ENCODE measurements at regions not wholly inside any gene's neighbourhood (a gene's known extent, or its start where the extent isn't known, plus 50 kb on each side); places are given as distances from the start of the nearest gene placed in this dataset.
"Not testable (repeated sequence)": the region's sequence is repeated elsewhere in the genome, so short reads cannot be mapped to it uniquely, and the experiment has no call there.

GRCh38 chr6:112401083-112401482, 54.0 kb downstream of the RFPL4B start:
- Histone ChIP-seq H3K36me3 (ENCODE audit: control insufficient read depth in 2 of 2, insufficient read depth in 2 of 2, low read length in 1 of 2) (no peaks in the 10 kb centered on the region), H3K27me3 (ENCODE audit: control insufficient read depth in 2 of 2, insufficient read depth in 1 of 2, low read length in 1 of 2) (no peaks in the 10 kb centered on the region), H3K27ac (ENCODE audit: low read depth in 1 of 2, low read length in 1 of 2) (no peak overlapping the region), H3K4me1 (ENCODE audit: control insufficient read depth in 2 of 2, insufficient read depth in 2 of 2, low read length in 2 of 2) (no peaks in the 10 kb centered on the region), H3K4me3 (ENCODE audit: low read length in 2 of 2) (no peak overlapping the region), H3K9me3 (ENCODE audit: control insufficient read depth in 2 of 2, insufficient read depth in 1 of 2, low read length in 1 of 2) (peaks cover 0 to 7% of the 10 kb centered on the region in 2 donors)
- DNase-seq (ENCODE audit: low read depth in 6 of 9, low spot score in 9 of 9), result no peak
- 97% methylated on average over 1 of the region's 1 CpG for WGBS

DNA sequence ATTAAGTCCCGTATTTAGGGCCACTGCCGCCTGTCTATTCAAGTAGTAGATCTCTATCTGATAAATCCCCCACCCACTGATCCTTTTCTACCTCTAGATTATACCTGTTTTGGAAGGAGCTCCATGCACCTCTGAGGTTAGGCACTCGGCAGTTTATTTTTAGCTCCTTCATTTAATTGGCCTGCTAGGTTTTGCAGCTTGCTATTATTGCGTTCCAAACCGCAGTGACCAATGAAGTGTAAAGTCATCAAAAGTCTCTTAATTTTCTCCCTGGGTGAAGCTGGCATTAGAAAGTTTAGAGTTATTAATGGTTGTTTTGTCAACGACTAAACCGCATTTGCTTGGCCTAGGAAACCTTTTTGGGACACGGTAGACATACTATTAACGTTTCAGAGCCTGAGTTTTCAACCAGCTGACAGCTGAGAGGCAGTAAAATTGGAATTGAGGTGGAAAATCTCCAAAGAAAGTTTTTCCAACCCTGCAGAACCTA, 60.0 kb downstream of the RFPL4B start:
- H3K27ac ChIP-seq (ENCODE audit: low read depth in 1 of 2, low read length in 1 of 2), result no peak overlapping the region
- H3K4me3 ChIP-seq (ENCODE audit: low read length in 2 of 2), result no peak overlapping the region
- no peaks in the 10 kb centered on the region for H3K27me3 ChIP-seq (ENCODE audit: control insufficient read depth in 2 of 2, insufficient read depth in 1 of 2, low read length in 1 of 2)
- H3K4me1 ChIP-seq (ENCODE audit: control insufficient read depth in 2 of 2, insufficient read depth in 2 of 2, low read length in 2 of 2), result no peaks in the 10 kb centered on the region
- 94% methylated on average over 9 of the region's 9 CpGs for whole genome bisulfite sequencing
- no peak for DNase-seq (ENCODE audit: low read depth in 6 of 9, low spot score in 9 of 9)
- no peaks in the 10 kb centered on the region for H3K36me3 ChIP-seq (ENCODE audit: control insufficient read depth in 2 of 2, insufficient read depth in 2 of 2, low read length in 1 of 2)
- H3K9me3 ChIP-seq (ENCODE audit: control insufficient read depth in 2 of 2, insufficient read depth in 1 of 2, low read length in 1 of 2), result no peaks in the 10 kb centered on the region

DNA sequence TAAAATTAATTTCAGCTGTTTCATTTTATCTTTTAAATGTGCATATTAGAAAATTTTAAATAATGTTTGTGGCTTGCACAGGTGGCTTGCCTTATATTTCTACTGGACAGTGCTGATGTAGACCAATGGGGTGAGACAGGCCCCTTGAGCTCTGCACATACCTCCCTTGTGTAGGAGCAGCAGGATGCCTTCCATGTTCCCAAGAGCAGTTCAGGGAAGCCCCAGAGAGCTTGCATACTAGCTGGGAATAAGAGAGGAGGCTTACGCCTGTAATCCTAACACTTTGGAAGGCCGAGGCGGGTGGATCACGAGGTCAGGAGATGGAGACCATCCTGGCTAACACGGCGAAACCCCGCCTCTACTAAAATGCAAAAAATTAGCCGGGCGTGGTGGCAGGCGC, 61.4 kb downstream of the RFPL4B start:
- 95% methylated on average over 10 of the region's 10 CpGs for WGBS
- Histone ChIP-seq H3K4me1 (ENCODE audit: control insufficient read depth in 2 of 2, insufficient read depth in 2 of 2, low read length in 2 of 2) (no peaks in the 10 kb centered on the region), H3K4me3 (ENCODE audit: low read length in 2 of 2) (no peak overlapping the region), H3K9me3 (ENCODE audit: control insufficient read depth in 2 of 2, insufficient read depth in 1 of 2, low read length in 1 of 2) (no peaks in the 10 kb centered on the region), H3K27ac (ENCODE audit: low read depth in 1 of 2, low read length in 1 of 2) (no peak overlapping the region), H3K27me3 (ENCODE audit: control insufficient read depth in 2 of 2, insufficient read depth in 1 of 2, low read length in 1 of 2) (no peaks in the 10 kb centered on the region), H3K36me3 (ENCODE audit: control insufficient read depth in 2 of 2, insufficient read depth in 2 of 2, low read length in 1 of 2) (no peaks in the 10 kb centered on the region)
- no peak for DNase-seq (ENCODE audit: low read depth in 6 of 9, low spot score in 9 of 9)

DNA sequence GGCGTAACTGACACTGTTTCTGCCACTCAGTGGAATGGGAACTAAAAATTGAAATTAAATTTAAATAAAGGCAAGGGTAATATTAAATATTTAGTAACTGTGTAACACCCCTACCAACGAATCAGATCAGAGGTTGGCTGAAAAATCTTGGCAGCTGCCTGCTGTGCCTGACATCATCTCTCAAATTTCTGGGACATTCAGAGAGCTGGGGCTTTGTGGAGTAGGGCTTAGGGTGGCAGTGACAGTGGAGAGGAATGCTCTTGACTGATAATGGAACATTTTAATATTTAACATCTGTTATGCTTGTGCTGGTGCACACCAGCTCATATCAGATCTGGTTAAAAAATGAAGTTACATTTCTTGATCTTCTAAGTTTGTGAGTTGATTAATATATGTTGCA, 62.2 kb downstream of the RFPL4B start:
- H3K36me3 ChIP-seq (ENCODE audit: control insufficient read depth in 2 of 2, insufficient read depth in 2 of 2, low read length in 1 of 2), result no peaks in the 10 kb centered on the region
- H3K4me3 ChIP-seq (ENCODE audit: low read length in 2 of 2), result no peak overlapping the region
- H3K27me3 ChIP-seq (ENCODE audit: control insufficient read depth in 2 of 2, insufficient read depth in 1 of 2, low read length in 1 of 2), result no peaks in the 10 kb centered on the region
- DNase-seq (ENCODE audit: low read depth in 6 of 9, low spot score in 9 of 9), result no peak
- no peaks in the 10 kb centered on the region for H3K9me3 ChIP-seq (ENCODE audit: control insufficient read depth in 2 of 2, insufficient read depth in 1 of 2, low read length in 1 of 2)
- 89% methylated on average over 2 of the region's 2 CpGs for WGBS
- no peaks in the 10 kb centered on the region for H3K4me1 ChIP-seq (ENCODE audit: control insufficient read depth in 2 of 2, insufficient read depth in 2 of 2, low read length in 2 of 2)
- H3K27ac ChIP-seq (ENCODE audit: low read depth in 1 of 2, low read length in 1 of 2), result no peak overlapping the region

DNA sequence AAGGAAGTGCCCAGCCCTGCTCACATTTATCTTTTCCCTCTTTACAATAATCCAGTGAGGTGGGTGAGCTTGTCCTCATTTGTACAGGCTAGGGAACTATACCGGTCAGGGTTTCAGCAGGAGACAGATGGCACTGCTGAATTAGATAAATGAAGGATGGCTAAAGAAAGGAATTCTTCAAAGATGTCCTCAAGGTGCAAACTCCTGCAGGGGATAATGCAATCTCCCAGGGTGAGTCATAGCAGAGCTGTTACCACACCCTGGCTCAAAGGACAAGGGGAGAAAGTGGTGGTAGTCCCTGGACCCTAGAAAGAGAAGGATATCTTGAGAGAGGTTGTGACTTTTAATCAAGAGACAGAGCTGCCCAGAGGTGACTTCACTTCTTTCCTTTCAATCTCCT, 66.7 kb downstream of the RFPL4B start:
- 90% methylated on average over 1 of the region's 1 CpG for WGBS
- Histone ChIP-seq H3K27ac (ENCODE audit: low read depth in 1 of 2, low read length in 1 of 2) (no peak overlapping the region), H3K36me3 (ENCODE audit: control insufficient read depth in 2 of 2, insufficient read depth in 2 of 2, low read length in 1 of 2) (no peaks in the 10 kb centered on the region), H3K27me3 (ENCODE audit: control insufficient read depth in 2 of 2, insufficient read depth in 1 of 2, low read length in 1 of 2) (no peaks in the 10 kb centered on the region), H3K4me3 (ENCODE audit: low read length in 2 of 2) (no peak overlapping the region), H3K4me1 (ENCODE audit: control insufficient read depth in 2 of 2, insufficient read depth in 2 of 2, low read length in 2 of 2) (no peaks in the 10 kb centered on the region), H3K9me3 (ENCODE audit: control insufficient read depth in 2 of 2, insufficient read depth in 1 of 2, low read length in 1 of 2) (no peaks in the 10 kb centered on the region)
- DNase-seq (ENCODE audit: low read depth in 6 of 9, low spot score in 9 of 9), result no peak

DNA sequence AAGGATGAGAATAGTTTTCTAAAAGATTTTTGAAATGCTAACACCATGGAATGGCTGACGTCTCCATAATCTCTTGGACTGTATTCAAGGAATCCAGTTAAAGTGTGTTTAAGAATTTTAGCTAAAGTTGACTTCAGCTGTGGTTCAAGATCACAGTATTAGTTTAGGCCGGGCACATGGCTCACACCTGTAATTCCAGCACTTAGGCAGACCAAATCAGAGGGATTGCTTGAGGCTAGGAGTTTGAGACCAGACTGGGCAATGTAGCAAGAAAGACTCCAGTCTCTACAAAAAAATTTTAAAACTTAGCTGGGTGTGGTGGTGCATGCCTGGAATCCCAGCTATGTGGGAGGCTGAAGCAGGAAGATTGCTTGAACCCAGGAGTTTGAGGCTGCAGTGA, 68.2 kb downstream of the RFPL4B start:
- no peak for DNase-seq (ENCODE audit: low read depth in 6 of 9, low spot score in 9 of 9)
- H3K4me3 ChIP-seq (ENCODE audit: low read length in 2 of 2), result no peak overlapping the region
- H3K4me1 ChIP-seq (ENCODE audit: control insufficient read depth in 2 of 2, insufficient read depth in 2 of 2, low read length in 2 of 2), result no peaks in the 10 kb centered on the region
- WGBS, result 92% methylated on average over 2 of the region's 2 CpGs
- H3K9me3 ChIP-seq (ENCODE audit: control insufficient read depth in 2 of 2, insufficient read depth in 1 of 2, low read length in 1 of 2), result no peaks in the 10 kb centered on the region
- H3K27ac ChIP-seq (ENCODE audit: low read depth in 1 of 2, low read length in 1 of 2), result no peak overlapping the region
- no peaks in the 10 kb centered on the region for H3K27me3 ChIP-seq (ENCODE audit: control insufficient read depth in 2 of 2, insufficient read depth in 1 of 2, low read length in 1 of 2)
- no peaks in the 10 kb centered on the region for H3K36me3 ChIP-seq (ENCODE audit: control insufficient read depth in 2 of 2, insufficient read depth in 2 of 2, low read length in 1 of 2)

DNA sequence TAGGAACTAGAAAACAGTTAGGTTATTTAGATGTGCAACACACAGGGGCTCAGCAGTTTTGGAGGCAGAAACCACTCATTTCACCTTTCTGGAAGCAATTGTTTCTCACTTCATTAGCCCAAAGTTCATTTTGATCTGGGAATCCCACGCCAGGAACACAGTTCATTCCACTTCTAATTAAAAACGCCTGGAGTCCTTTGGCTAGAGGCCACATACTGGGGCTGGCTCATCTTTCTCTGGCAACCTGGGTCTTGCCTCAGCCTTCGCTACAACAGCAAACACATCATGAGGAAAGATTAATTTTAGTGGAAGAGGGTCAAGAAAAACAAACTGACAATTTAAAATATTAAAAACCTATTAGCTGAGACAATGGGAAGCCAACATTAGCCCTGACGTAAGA, 69.7 kb downstream of the RFPL4B start:
- no peaks in the 10 kb centered on the region for H3K4me1 ChIP-seq (ENCODE audit: control insufficient read depth in 2 of 2, insufficient read depth in 2 of 2, low read length in 2 of 2)
- H3K27me3 ChIP-seq (ENCODE audit: control insufficient read depth in 2 of 2, insufficient read depth in 1 of 2, low read length in 1 of 2), result no peaks in the 10 kb centered on the region
- no peak overlapping the region for H3K4me3 ChIP-seq (ENCODE audit: low read length in 2 of 2)
- no peaks in the 10 kb centered on the region for H3K36me3 ChIP-seq (ENCODE audit: control insufficient read depth in 2 of 2, insufficient read depth in 2 of 2, low read length in 1 of 2)
- no peaks in the 10 kb centered on the region for H3K9me3 ChIP-seq (ENCODE audit: control insufficient read depth in 2 of 2, insufficient read depth in 1 of 2, low read length in 1 of 2)
- no peak overlapping the region for H3K27ac ChIP-seq (ENCODE audit: low read depth in 1 of 2, low read length in 1 of 2)
- WGBS, result 91% methylated on average over 4 of the region's 4 CpGs
- no peak for DNase-seq (ENCODE audit: low read depth in 6 of 9, low spot score in 9 of 9)

GRCh38 chr6:112427011-112427410, 79.9 kb downstream of the RFPL4B start:
- H3K9me3 ChIP-seq (ENCODE audit: control insufficient read depth in 2 of 2, insufficient read depth in 1 of 2, low read length in 1 of 2); H3K4me3 ChIP-seq (ENCODE audit: low read length in 2 of 2); DNase-seq (ENCODE audit: low read depth in 6 of 9, low spot score in 9 of 9); H3K4me1 ChIP-seq (ENCODE audit: control insufficient read depth in 2 of 2, insufficient read depth in 2 of 2, low read length in 2 of 2); H3K36me3 ChIP-seq (ENCODE audit: control insufficient read depth in 2 of 2, insufficient read depth in 2 of 2, low read length in 1 of 2); H3K27ac ChIP-seq (ENCODE audit: low read depth in 1 of 2, low read length in 1 of 2); H3K27me3 ChIP-seq (ENCODE audit: control insufficient read depth in 2 of 2, insufficient read depth in 1 of 2, low read length in 1 of 2): not testable (repeated sequence)
- WGBS, result 94% methylated on average over 4 of the region's 4 CpGs

GRCh38 chr6:112427499-112427898, 80.4 kb downstream of the RFPL4B start:
- H3K36me3 ChIP-seq (ENCODE audit: control insufficient read depth in 2 of 2, insufficient read depth in 2 of 2, low read length in 1 of 2), result no peaks in the 10 kb centered on the region
- no peak for DNase-seq (ENCODE audit: low read depth in 6 of 9, low spot score in 9 of 9)
- no peak overlapping the region for H3K4me3 ChIP-seq (ENCODE audit: low read length in 2 of 2)
- no peak overlapping the region for H3K27ac ChIP-seq (ENCODE audit: low read depth in 1 of 2, low read length in 1 of 2)
- H3K4me1 ChIP-seq (ENCODE audit: control insufficient read depth in 2 of 2, insufficient read depth in 2 of 2, low read length in 2 of 2), result no peaks in the 10 kb centered on the region
- no peaks in the 10 kb centered on the region for H3K27me3 ChIP-seq (ENCODE audit: control insufficient read depth in 2 of 2, insufficient read depth in 1 of 2, low read length in 1 of 2)
- H3K9me3 ChIP-seq (ENCODE audit: control insufficient read depth in 2 of 2, insufficient read depth in 1 of 2, low read length in 1 of 2), result no peaks in the 10 kb centered on the region

- DNase-seq (ENCODE audit: low read depth in 6 of 9, low spot score in 9 of 9), result no peak
- WGBS, result 83% methylated on average over 2 of the region's 2 CpGs
- H3K27ac ChIP-seq (ENCODE audit: low read depth in 1 of 2, low read length in 1 of 2), result no peak overlapping the region
- no peaks in the 10 kb centered on the region for H3K9me3 ChIP-seq (ENCODE audit: control insufficient read depth in 2 of 2, insufficient read depth in 1 of 2, low read length in 1 of 2)
- no peaks in the 10 kb centered on the region for H3K36me3 ChIP-seq (ENCODE audit: control insufficient read depth in 2 of 2, insufficient read depth in 2 of 2, low read length in 1 of 2)
- no peaks in the 10 kb centered on the region for H3K4me1 ChIP-seq (ENCODE audit: control insufficient read depth in 2 of 2, insufficient read depth in 2 of 2, low read length in 2 of 2)
- H3K4me3 ChIP-seq (ENCODE audit: low read length in 2 of 2), result no peak overlapping the region
- no peaks in the 10 kb centered on the region for H3K27me3 ChIP-seq (ENCODE audit: control insufficient read depth in 2 of 2, insufficient read depth in 1 of 2, low read length in 1 of 2)
These were observed 81.3 kb downstream of the RFPL4B start for GRCh38 chr6:112428477-112428876.

Data from thymus (tissue), 11 donors.